Daoy (cell line): ENCODE measurements at regions not wholly inside any gene's neighbourhood (a gene's known extent, or its start where the extent isn't known, plus 50 kb on each side); places are given as distances from the start of the nearest gene placed in this dataset.

Experiments
- DNase-seq: peaks from one replicate; pipeline ENCODE4 v3.0.0-alpha.2; 2015; ENCODE audit warnings: low read depth

GRCh38 chr2:156695595-156695994 lies 259.4 kb downstream of the GPD2 start:
- DNase-seq: no peak

- DNase-seq: no peak
Observed at GRCh38 chr2:156697906-156698305, 261.7 kb downstream of the GPD2 start.

- no peak for DNase-seq
Observed at GRCh38 chr2:156700681-156701080, 264.5 kb downstream of the GPD2 start.

- no peak for DNase-seq
Observed at GRCh38 chr2:156702541-156702940, 266.4 kb downstream of the GPD2 start.

GRCh38 chr2:156703642-156704041 lies 267.5 kb downstream of the GPD2 start:
- DNase-seq: no peak

- no peak for DNase-seq
Observed at GRCh38 chr2:156704132-156704531, 268.0 kb downstream of the GPD2 start.

- no peak for DNase-seq
Observed at GRCh38 chr2:156704617-156705016, 268.4 kb downstream of the GPD2 start.

GRCh38 chr2:156706576-156706975 lies 270.4 kb downstream of the GPD2 start:
- DNase-seq: no peak

- DNase-seq: no peak
Observed at GRCh38 chr2:156708051-156708450, 271.9 kb downstream of the GPD2 start.

- no peak for DNase-seq
Observed at GRCh38 chr2:156709091-156709490, 272.9 kb downstream of the GPD2 start.

GRCh38 chr2:156719036-156719435 lies 282.9 kb downstream of the GPD2 start:
- no peak for DNase-seq

GRCh38 chr2:156727867-156728266 lies 291.7 kb downstream of the GPD2 start:
- DNase-seq: no peak

- DNase-seq: no peak
Observed at GRCh38 chr2:156728328-156728727, 292.1 kb downstream of the GPD2 start.

GRCh38 chr2:156731506-156731905 lies 295.3 kb downstream of the GPD2 start:
- no peak for DNase-seq

- no peak for DNase-seq
Observed at GRCh38 chr2:156736950-156737349, 300.8 kb downstream of the GPD2 start.

- no peak for DNase-seq
Observed at GRCh38 chr2:156739301-156739700, 303.1 kb downstream of the GPD2 start.

GRCh38 chr2:156745619-156746018 lies 309.4 kb downstream of the GPD2 start:
- no peak for DNase-seq

- no peak for DNase-seq
Observed at GRCh38 chr2:156748221-156748620, 312.0 kb downstream of the GPD2 start.

GRCh38 chr2:156752042-156752441 lies 315.9 kb downstream of the GPD2 start:
- no peak for DNase-seq

- no peak for DNase-seq
Observed at GRCh38 chr2:156753766-156754165, 317.6 kb downstream of the GPD2 start.

- no peak for DNase-seq
Observed at GRCh38 chr2:156756516-156756915, 320.3 kb downstream of the GPD2 start.

GRCh38 chr2:156763174-156763573 lies 327.0 kb downstream of the GPD2 start:
- DNase-seq: no peak

GRCh38 chr2:156765043-156765442 lies 328.9 kb downstream of the GPD2 start:
- no peak for DNase-seq

GRCh38 chr2:156765450-156765849 lies 329.3 kb downstream of the GPD2 start:
- no peak for DNase-seq

GRCh38 chr2:156769802-156770201 lies 333.6 kb downstream of the GPD2 start:
- no peak for DNase-seq
